Erythroblast (primary cell): ENCODE measurements at regions not wholly inside any gene's neighbourhood (a gene's known extent, or its start where the extent isn't known, plus 50 kb on each side); places are given as distances from the start of the nearest gene placed in this dataset.

Experiments used
- GATA1 ChIP-seq: IDR thresholded peaks from 2 replicates; pipeline ENCODE4 v1.6.1; 2011; ENCODE audit warnings: low read depth, mild to moderate bottlenecking, control low read depth, low read length, moderate library complexity
- POLR2A ChIP-seq: IDR thresholded peaks from 2 replicates; pipeline ENCODE4 v1.6.1; 2011; ENCODE audit warnings: mild to moderate bottlenecking, low read length

- TF ChIP-seq POLR2A = no peak
- TF ChIP-seq GATA1 = no peak
Measured at GRCh38 chr20:51082988-51083387, 60.1 kb upstream of the KCNG1 start.
